CD4-positive, alpha-beta T cell (primary cell): ENCODE measurements at regions not wholly inside any gene's neighbourhood (a gene's known extent, or its start where the extent isn't known, plus 50 kb on each side); places are given as distances from the start of the nearest gene placed in this dataset.

ENCODE experiments used
- ATAC-seq: fragments of 200-7000 bp; cut with Tn5 transposase; one replicate; pipeline ENCODE4 v1.10.0; 2022; ENCODE audit warnings: mild to moderate bottlenecking; ENCODE audit not compliant: poor library complexity
- CTCF ChIA-PET: fragments of 350-600 bp; sonication (Branson Sonifier 250); formaldehyde crosslinking; loops from one replicate; lab custom pipeline; 2021; ENCODE audit warnings: antibody characterized with exemption, inconsistent platforms; lab: Charles Lee
- POLR2A ChIA-PET: fragments of 350-600 bp; sonication (Branson Sonifier 250); formaldehyde crosslinking; loops from one replicate; lab custom pipeline; 2021; ENCODE audit warnings: antibody characterized with exemption, inconsistent platforms; lab: Charles Lee
- DNase-seq, 14 experiments: peaks; one replicate each; pipeline ENCODE4 v3.0.0-alpha.2; 2013 to 2020; ENCODE audit warnings: mixed read lengths in 2 of 14
- H3K27ac ChIP-seq, 2 donors: one replicate each; pipeline versions ENCODE4 v1.5.1 to v1.7.0; 2013; ENCODE audit warnings: low read length in 2 of 2, low read depth in 1 of 2, mild to moderate bottlenecking in 1 of 2
- H3K27me3 ChIP-seq, 2 experiments: 1 replicate in 1 of 2; 2 replicates in 1 of 2; pipeline versions ENCODE4 v1.6.1 to v1.7.0; 2013; ENCODE audit warnings: low read length in 2 of 2, control low read depth in 1 of 2, mild to moderate bottlenecking in 1 of 2, moderate library complexity in 1 of 2; ENCODE audit not compliant: insufficient read depth in 2 of 2, control insufficient read depth in 1 of 2
- H3K36me3 ChIP-seq: one replicate; pipeline ENCODE4 v1.6.1; 2013; ENCODE audit warnings: low read length, control low read depth; ENCODE audit not compliant: insufficient read depth
- H3K4me1 ChIP-seq: one replicate; pipeline ENCODE4 v1.6.1; 2013; ENCODE audit warnings: low read length, control low read depth; ENCODE audit not compliant: insufficient read depth
- H3K4me3 ChIP-seq: one replicate; pipeline ENCODE4 v1.5.1; 2013; ENCODE audit warnings: mild to moderate bottlenecking, low read length, moderate library complexity
- H3K9me3 ChIP-seq, 2 experiments: 1 replicate in 1 of 2; 2 replicates in 1 of 2; pipeline versions ENCODE4 v1.6.1 to v1.7.0; 2013; ENCODE audit warnings: low read length in 2 of 2, mild to moderate bottlenecking in 2 of 2, control low read depth in 1 of 2, moderate library complexity in 1 of 2; ENCODE audit not compliant: control insufficient read depth in 1 of 2, insufficient read depth in 1 of 2
- H3K27ac Mint-ChIP-seq: one replicate; pipeline ENCODE4 v1.8.0; 2020; ENCODE audit warnings: mixed read lengths
- H3K27me3 Mint-ChIP-seq: one replicate; pipeline ENCODE4 v1.8.0; 2021; ENCODE audit warnings: mixed read lengths
- H3K36me3 Mint-ChIP-seq: one replicate; pipeline ENCODE4 v1.8.0; 2021; ENCODE audit warnings: low read depth, mixed read lengths
- H3K4me1 Mint-ChIP-seq: one replicate; pipeline ENCODE4 v1.8.0; 2021; ENCODE audit warnings: low read depth, mixed read lengths
- H3K4me3 Mint-ChIP-seq: one replicate; pipeline ENCODE4 v1.8.0; 2020; ENCODE audit warnings: mild to moderate bottlenecking, mixed read lengths
- H3K9me3 Mint-ChIP-seq: one replicate; pipeline ENCODE4 v1.8.0; 2020; ENCODE audit warnings: mixed read lengths
- intact Hi-C, 2 experiments: fragments of 100-400 bp; cut with DNase I in 1 of 2; cut with micrococcal nuclease in 1 of 2; formaldehyde crosslinking; loops; one replicate each; pipeline versions ENCODE4 v1.15.1 to v1.9.0; 2023 to 2025; cut with DNase I, micrococcal nuclease
- TF ChIP-seq, protein P1 (sequence below): fragments of 200-600 bp; IDR thresholded peaks from one replicate; pipeline ENCODE4 v1.8.0; 2022; ENCODE audit warnings: antibody characterized with exemption, mild to moderate bottlenecking

DNA sequence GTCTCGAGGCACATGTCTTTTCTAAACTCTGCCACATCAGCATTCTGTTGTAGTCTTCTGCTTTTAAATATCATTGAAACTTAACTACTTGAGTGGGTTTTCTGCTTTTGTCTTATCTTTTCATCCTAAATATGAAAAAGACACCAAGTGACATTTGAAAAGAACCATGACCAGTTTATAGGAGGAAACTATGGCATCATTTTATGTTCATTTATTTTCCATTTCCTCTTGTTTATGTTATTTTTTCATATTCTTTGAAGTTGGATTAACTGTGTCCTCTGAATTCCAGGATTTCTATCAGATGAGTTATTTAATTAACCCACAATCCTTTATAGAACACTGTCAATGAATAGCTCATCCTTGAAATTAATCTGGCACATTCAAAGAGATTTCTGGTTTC is 93.4 kb upstream of the ARHGAP28 start:
- no peak for DNase-seq
- TF ChIP-seq, protein P1, sequence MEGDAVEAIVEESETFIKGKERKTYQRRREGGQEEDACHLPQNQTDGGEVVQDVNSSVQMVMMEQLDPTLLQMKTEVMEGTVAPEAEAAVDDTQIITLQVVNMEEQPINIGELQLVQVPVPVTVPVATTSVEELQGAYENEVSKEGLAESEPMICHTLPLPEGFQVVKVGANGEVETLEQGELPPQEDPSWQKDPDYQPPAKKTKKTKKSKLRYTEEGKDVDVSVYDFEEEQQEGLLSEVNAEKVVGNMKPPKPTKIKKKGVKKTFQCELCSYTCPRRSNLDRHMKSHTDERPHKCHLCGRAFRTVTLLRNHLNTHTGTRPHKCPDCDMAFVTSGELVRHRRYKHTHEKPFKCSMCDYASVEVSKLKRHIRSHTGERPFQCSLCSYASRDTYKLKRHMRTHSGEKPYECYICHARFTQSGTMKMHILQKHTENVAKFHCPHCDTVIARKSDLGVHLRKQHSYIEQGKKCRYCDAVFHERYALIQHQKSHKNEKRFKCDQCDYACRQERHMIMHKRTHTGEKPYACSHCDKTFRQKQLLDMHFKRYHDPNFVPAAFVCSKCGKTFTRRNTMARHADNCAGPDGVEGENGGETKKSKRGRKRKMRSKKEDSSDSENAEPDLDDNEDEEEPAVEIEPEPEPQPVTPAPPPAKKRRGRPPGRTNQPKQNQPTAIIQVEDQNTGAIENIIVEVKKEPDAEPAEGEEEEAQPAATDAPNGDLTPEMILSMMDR, result no peak
- H3K27me3 Mint-ChIP-seq, result no peaks in the 10 kb centered on the region
- H3K36me3 Mint-ChIP-seq, result no peaks in the 10 kb centered on the region
- H3K27ac Mint-ChIP-seq, result no peak overlapping the region
- Histone ChIP-seq H3K9me3 (peaks cover 0 to 8% of the 10 kb centered on the region in 2 experiments), H3K27me3 (no peaks in the 10 kb centered on the region), H3K27ac (no peak overlapping the region), H3K4me3 (no peak overlapping the region), H3K4me1 (no peaks in the 10 kb centered on the region), H3K36me3 (no peaks in the 10 kb centered on the region)
- H3K4me1 Mint-ChIP-seq, result no peaks in the 10 kb centered on the region
- ChIA-PET POLR2A (no interaction called here), CTCF (no interaction called here)
- H3K4me3 Mint-ChIP-seq, result no peak overlapping the region
- intact Hi-C loops, result no loop called here
- peaks cover 2% of the 10 kb centered on the region for H3K9me3 Mint-ChIP-seq
- no peak for ATAC-seq

DNA sequence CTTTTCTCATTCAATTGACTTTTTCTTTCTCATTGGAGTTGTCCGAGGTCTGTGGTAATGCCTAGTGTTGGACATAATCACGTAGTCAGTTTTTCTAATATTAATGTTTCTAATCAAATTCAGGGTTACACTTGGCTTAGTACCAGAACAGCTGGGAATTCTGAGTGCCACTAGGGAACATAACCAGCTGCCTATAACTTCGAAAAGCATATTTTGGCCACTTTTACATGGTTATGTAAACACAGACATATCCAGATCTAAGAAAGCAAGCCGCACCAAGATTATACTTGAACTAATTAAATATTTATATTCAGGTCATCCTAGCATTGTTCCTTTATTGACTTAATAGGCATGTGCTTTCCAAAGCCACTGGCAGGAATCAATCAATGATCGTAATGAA is 91.1 kb upstream of the ARHGAP28 start:
- no peak for DNase-seq
- peaks cover 0 to 8% of the 10 kb centered on the region in 2 experiments for H3K9me3 ChIP-seq
- no peaks in the 10 kb centered on the region for H3K4me1 ChIP-seq
- ChIA-PET POLR2A (no interaction called here), CTCF (no interaction called here)
- no peaks in the 10 kb centered on the region for H3K36me3 Mint-ChIP-seq
- H3K27ac Mint-ChIP-seq, result no peak overlapping the region
- H3K4me3 ChIP-seq, result no peak overlapping the region
- intact Hi-C loops, result no loop called here
- ATAC-seq, result no peak
- no peak overlapping the region for H3K4me3 Mint-ChIP-seq
- no peaks in the 10 kb centered on the region for H3K36me3 ChIP-seq
- TF ChIP-seq, protein P1, result no peak
- no peaks in the 10 kb centered on the region for H3K27me3 Mint-ChIP-seq
- H3K4me1 Mint-ChIP-seq, result no peaks in the 10 kb centered on the region
- H3K27ac ChIP-seq, result no peak overlapping the region
- no peaks in the 10 kb centered on the region for H3K9me3 Mint-ChIP-seq
- no peaks in the 10 kb centered on the region for H3K27me3 ChIP-seq

DNA sequence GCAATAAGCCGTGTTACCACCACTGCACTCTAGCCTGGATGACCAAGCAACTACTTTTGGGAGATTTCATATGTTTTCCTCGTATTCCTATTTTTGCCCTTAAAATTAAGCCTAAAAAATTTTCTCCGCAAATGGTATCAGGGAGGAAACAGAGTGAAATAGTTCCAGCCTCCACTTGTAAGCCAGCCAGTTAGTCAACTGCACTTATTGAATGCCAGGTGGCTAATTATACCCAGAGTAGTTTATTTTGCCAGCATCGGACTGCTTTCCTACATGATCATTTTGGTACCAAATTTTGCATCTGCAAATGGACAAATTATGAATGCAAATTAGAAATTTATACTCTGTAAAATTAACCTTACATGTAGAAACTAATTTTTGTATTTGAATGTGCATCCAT is 90.2 kb upstream of the ARHGAP28 start:
- Mint-ChIP-seq H3K4me3 (no peak overlapping the region), H3K4me1 (no peaks in the 10 kb centered on the region), H3K36me3 (no peaks in the 10 kb centered on the region), H3K27me3 (no peaks in the 10 kb centered on the region), H3K9me3 (no peaks in the 10 kb centered on the region), H3K27ac (no peak overlapping the region)
- Histone ChIP-seq H3K9me3 (peaks cover 0 to 12% of the 10 kb centered on the region in 2 experiments), H3K27me3 (no peaks in the 10 kb centered on the region), H3K4me3 (no peak overlapping the region), H3K4me1 (no peaks in the 10 kb centered on the region), H3K36me3 (no peaks in the 10 kb centered on the region), H3K27ac (no peak overlapping the region)
- intact Hi-C loops, result no loop called here
- no peak for DNase-seq
- TF ChIP-seq, protein P1, result no peak
- no peak for ATAC-seq
- POLR2A ChIA-PET, result no interaction called here
- CTCF ChIA-PET, result no interaction called here
